CD4-positive, alpha-beta T cell (primary cell): ENCODE measurements at regions not wholly inside any gene's neighbourhood (a gene's known extent, or its start where the extent isn't known, plus 50 kb on each side); places are given as distances from the start of the nearest gene placed in this dataset.

Experiments used
- ATAC-seq: fragments of 200-7000 bp; cut with Tn5 transposase; one replicate; pipeline ENCODE4 v1.10.0; 2022; ENCODE audit warnings: mild to moderate bottlenecking; ENCODE audit not compliant: poor library complexity
- CTCF ChIA-PET: fragments of 350-600 bp; sonication (Branson Sonifier 250); formaldehyde crosslinking; loops from one replicate; lab custom pipeline; 2021; ENCODE audit warnings: antibody characterized with exemption, inconsistent platforms; lab: Charles Lee
- POLR2A ChIA-PET: fragments of 350-600 bp; sonication (Branson Sonifier 250); formaldehyde crosslinking; loops from one replicate; lab custom pipeline; 2021; ENCODE audit warnings: antibody characterized with exemption, inconsistent platforms; lab: Charles Lee
- DNase-seq, 14 experiments: peaks; one replicate each; pipeline ENCODE4 v3.0.0-alpha.2; 2013 to 2020; ENCODE audit warnings: mixed read lengths in 2 of 14
- H3K27ac ChIP-seq, 2 donors: one replicate each; pipeline versions ENCODE4 v1.5.1 to v1.7.0; 2013; ENCODE audit warnings: low read length in 2 of 2, low read depth in 1 of 2, mild to moderate bottlenecking in 1 of 2
- H3K27me3 ChIP-seq, 2 experiments: 1 replicate in 1 of 2; 2 replicates in 1 of 2; pipeline versions ENCODE4 v1.6.1 to v1.7.0; 2013; ENCODE audit warnings: low read length in 2 of 2, control low read depth in 1 of 2, mild to moderate bottlenecking in 1 of 2, moderate library complexity in 1 of 2; ENCODE audit not compliant: insufficient read depth in 2 of 2, control insufficient read depth in 1 of 2
- H3K36me3 ChIP-seq: one replicate; pipeline ENCODE4 v1.6.1; 2013; ENCODE audit warnings: low read length, control low read depth; ENCODE audit not compliant: insufficient read depth
- H3K4me1 ChIP-seq: one replicate; pipeline ENCODE4 v1.6.1; 2013; ENCODE audit warnings: low read length, control low read depth; ENCODE audit not compliant: insufficient read depth
- H3K4me3 ChIP-seq: one replicate; pipeline ENCODE4 v1.5.1; 2013; ENCODE audit warnings: mild to moderate bottlenecking, low read length, moderate library complexity
- H3K9me3 ChIP-seq, 2 experiments: 1 replicate in 1 of 2; 2 replicates in 1 of 2; pipeline versions ENCODE4 v1.6.1 to v1.7.0; 2013; ENCODE audit warnings: low read length in 2 of 2, mild to moderate bottlenecking in 2 of 2, control low read depth in 1 of 2, moderate library complexity in 1 of 2; ENCODE audit not compliant: control insufficient read depth in 1 of 2, insufficient read depth in 1 of 2
- H3K27ac Mint-ChIP-seq: one replicate; pipeline ENCODE4 v1.8.0; 2020; ENCODE audit warnings: mixed read lengths
- H3K27me3 Mint-ChIP-seq: one replicate; pipeline ENCODE4 v1.8.0; 2021; ENCODE audit warnings: mixed read lengths
- H3K36me3 Mint-ChIP-seq: one replicate; pipeline ENCODE4 v1.8.0; 2021; ENCODE audit warnings: low read depth, mixed read lengths
- H3K4me1 Mint-ChIP-seq: one replicate; pipeline ENCODE4 v1.8.0; 2021; ENCODE audit warnings: low read depth, mixed read lengths
- H3K4me3 Mint-ChIP-seq: one replicate; pipeline ENCODE4 v1.8.0; 2020; ENCODE audit warnings: mild to moderate bottlenecking, mixed read lengths
- H3K9me3 Mint-ChIP-seq: one replicate; pipeline ENCODE4 v1.8.0; 2020; ENCODE audit warnings: mixed read lengths
- intact Hi-C, 2 experiments: fragments of 100-400 bp; cut with DNase I in 1 of 2; cut with micrococcal nuclease in 1 of 2; formaldehyde crosslinking; loops; one replicate each; pipeline versions ENCODE4 v1.15.1 to v1.9.0; 2023 to 2025; cut with DNase I, micrococcal nuclease
- TF ChIP-seq, protein P1 (sequence below): fragments of 200-600 bp; IDR thresholded peaks from one replicate; pipeline ENCODE4 v1.8.0; 2022; ENCODE audit warnings: antibody characterized with exemption, mild to moderate bottlenecking

DNA sequence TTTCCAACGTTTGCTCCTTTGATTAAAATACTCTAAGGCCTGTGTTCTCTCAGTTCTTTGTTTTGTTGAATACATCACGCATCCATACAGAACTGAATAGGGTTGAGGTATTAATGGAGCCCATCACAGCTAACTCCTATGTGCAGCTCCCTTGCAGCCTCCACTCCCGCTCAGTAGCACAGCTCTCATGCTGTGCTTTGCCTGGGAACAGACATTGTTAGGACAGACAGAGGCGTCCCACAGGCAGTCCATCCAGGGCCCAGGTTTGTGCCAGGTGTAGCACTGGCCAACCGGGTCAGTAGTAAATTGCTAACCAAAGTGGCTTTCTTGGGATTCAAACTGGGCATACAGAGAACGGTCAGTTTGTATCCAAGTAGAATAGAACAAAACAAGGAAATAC is 644.7 kb upstream of the NRP1 start:
- Mint-ChIP-seq H3K27me3 (peaks cover 3% of the 10 kb centered on the region), H3K4me3 (no peak overlapping the region), H3K27ac (no peak overlapping the region), H3K4me1 (no peaks in the 10 kb centered on the region), H3K36me3 (no peaks in the 10 kb centered on the region), H3K9me3 (no peaks in the 10 kb centered on the region)
- ChIA-PET CTCF (no interaction called here), POLR2A (no interaction called here)
- intact Hi-C loops = no loop called here
- no peaks in the 10 kb centered on the region for H3K36me3 ChIP-seq
- DNase-seq = no peak
- H3K27me3 ChIP-seq = no peaks in the 10 kb centered on the region
- H3K4me1 ChIP-seq = no peaks in the 10 kb centered on the region
- TF ChIP-seq, protein P1, sequence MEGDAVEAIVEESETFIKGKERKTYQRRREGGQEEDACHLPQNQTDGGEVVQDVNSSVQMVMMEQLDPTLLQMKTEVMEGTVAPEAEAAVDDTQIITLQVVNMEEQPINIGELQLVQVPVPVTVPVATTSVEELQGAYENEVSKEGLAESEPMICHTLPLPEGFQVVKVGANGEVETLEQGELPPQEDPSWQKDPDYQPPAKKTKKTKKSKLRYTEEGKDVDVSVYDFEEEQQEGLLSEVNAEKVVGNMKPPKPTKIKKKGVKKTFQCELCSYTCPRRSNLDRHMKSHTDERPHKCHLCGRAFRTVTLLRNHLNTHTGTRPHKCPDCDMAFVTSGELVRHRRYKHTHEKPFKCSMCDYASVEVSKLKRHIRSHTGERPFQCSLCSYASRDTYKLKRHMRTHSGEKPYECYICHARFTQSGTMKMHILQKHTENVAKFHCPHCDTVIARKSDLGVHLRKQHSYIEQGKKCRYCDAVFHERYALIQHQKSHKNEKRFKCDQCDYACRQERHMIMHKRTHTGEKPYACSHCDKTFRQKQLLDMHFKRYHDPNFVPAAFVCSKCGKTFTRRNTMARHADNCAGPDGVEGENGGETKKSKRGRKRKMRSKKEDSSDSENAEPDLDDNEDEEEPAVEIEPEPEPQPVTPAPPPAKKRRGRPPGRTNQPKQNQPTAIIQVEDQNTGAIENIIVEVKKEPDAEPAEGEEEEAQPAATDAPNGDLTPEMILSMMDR = no peak
- H3K27ac ChIP-seq = no peak overlapping the region
- no peak overlapping the region for H3K4me3 ChIP-seq
- no peak for ATAC-seq
- no peaks in the 10 kb centered on the region for H3K9me3 ChIP-seq

DNA sequence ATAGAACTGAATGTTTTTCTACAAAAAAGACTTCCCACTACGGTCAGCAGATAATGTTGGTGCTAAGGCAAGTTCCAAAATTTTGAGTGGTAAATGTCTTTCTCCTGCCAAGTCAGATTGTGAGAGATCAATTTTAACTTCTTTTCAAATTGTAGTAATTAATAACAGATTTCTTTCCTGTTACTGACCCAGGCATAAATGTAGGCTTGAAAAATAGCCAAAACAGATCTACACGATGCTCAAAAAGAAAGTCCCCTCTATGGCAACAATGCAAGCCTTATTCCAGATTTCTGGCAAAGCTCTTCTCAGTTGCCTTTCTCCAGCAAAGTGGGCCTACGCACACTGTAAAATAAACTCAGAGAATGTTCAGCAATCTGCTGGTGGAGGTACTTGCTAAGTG is 641.0 kb upstream of the NRP1 start:
- H3K27ac Mint-ChIP-seq = no peak overlapping the region
- no peak for ATAC-seq
- H3K27ac ChIP-seq = no peak overlapping the region
- ChIA-PET CTCF (interaction anchor here (1.1 kb wide), 1 partner anchor 10 kb away, joined by 3 read pairs; no protein-coding TSS in a partner anchor), POLR2A (no interaction called here)
- DNase-seq = no peak
- no peaks in the 10 kb centered on the region for H3K4me1 Mint-ChIP-seq
- no peaks in the 10 kb centered on the region for H3K4me1 ChIP-seq
- no peak overlapping the region for H3K4me3 Mint-ChIP-seq
- no peak overlapping the region for H3K4me3 ChIP-seq
- intact Hi-C loops = no loop called here
- H3K36me3 Mint-ChIP-seq = no peaks in the 10 kb centered on the region
- TF ChIP-seq, protein P1 = no peak
- peaks cover 7% of the 10 kb centered on the region for H3K27me3 Mint-ChIP-seq
- H3K27me3 ChIP-seq = no peaks in the 10 kb centered on the region
- H3K9me3 ChIP-seq = no peaks in the 10 kb centered on the region
- H3K9me3 Mint-ChIP-seq = no peaks in the 10 kb centered on the region
- no peaks in the 10 kb centered on the region for H3K36me3 ChIP-seq

DNA sequence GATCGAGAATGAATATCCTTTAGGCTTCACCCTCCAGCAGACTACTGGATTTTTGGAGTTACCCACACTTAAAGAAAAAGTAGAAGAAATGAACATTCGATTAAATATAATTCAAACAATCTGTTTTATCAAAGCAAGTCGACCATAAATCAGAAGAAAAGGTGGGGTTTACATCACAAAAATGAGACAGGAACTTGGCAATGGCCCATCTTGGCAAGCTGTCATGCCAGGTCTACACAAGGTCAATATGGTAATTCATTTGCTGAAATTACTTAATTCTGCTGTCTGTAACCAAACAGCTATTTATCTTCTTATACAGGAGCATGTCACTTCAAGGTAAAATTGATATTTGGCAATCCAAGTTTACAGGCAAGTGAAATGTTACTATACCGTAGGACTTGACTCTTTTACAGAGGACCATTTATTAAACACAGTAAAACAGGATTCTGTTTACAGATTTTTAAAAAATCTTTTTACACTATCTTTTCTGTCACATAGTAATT is 640.6 kb upstream of the NRP1 start:
- no peak for ATAC-seq
- POLR2A ChIA-PET = no interaction called here

More for the DNA sequence above, 640.6 kb upstream of the NRP1 start:
- CTCF ChIA-PET = no interaction called here
- H3K27me3 Mint-ChIP-seq = peaks cover 7% of the 10 kb centered on the region
- no peak for DNase-seq
- TF ChIP-seq, protein P1 = no peak
- H3K4me1 ChIP-seq = no peaks in the 10 kb centered on the region
- no peak overlapping the region for H3K4me3 ChIP-seq
- no peaks in the 10 kb centered on the region for H3K36me3 Mint-ChIP-seq
- no peaks in the 10 kb centered on the region for H3K27me3 ChIP-seq
- no peaks in the 10 kb centered on the region for H3K9me3 Mint-ChIP-seq
- no peak overlapping the region for H3K27ac ChIP-seq
- no peaks in the 10 kb centered on the region for H3K36me3 ChIP-seq
- no peaks in the 10 kb centered on the region for H3K9me3 ChIP-seq
- H3K27ac Mint-ChIP-seq = no peak overlapping the region
- H3K4me1 Mint-ChIP-seq = no peaks in the 10 kb centered on the region
- H3K4me3 Mint-ChIP-seq = no peak overlapping the region
- intact Hi-C loops = no loop called here
